ENCODE measurements at regions not wholly inside any gene's neighbourhood (a gene's known extent, or its start where the extent isn't known, plus 50 kb on each side); places are given as distances from the start of the nearest gene placed in this dataset.

DNA sequence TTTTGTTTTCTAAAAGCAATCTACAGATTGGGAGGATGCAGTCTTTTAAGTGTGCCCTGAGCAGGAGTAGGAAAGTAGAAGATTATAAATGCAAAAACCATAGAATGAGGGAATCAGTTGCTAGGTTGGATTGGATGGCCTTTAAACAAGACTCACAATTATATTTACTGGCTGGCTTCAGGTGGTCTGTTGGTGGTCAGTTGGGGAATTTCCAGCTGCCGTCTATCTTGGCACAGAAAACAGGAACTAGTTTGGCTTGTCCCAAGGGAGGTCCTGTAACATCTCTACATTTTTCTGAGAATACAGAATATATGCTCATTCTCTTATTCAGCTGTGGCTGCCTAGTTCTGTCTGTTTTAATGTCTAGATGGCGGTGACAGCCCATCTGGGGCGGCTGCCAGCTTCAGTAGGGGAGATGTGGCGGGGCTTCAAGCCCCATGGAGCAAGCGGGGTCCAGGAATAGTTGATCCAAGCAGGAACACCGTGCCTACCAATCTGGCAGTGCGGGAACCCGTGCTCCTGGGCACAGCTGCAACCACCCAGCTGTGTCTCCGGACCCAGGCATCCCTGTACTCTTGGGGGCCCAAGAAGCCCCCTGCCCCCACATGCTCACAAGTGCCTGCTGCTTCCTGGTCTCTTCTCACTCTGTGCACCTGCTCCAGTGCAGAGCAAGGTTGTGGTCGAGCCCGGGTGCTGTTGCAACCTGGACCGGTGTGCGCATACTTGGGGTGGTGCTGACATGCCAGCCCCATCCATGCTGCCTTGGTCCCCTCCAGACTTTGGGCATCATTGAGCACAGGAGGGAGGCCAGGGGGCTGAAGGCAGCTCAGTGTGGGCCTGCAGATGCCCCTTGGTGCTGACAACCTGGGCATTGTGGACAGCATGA lies 1182.6 kb downstream of the AMY1C start:
- Mint-ChIP-seq H3K9me3 (peaks cover 6% of the 10 kb centered on the region), H3K4me3 (no peak overlapping the region), H3K27ac (ENCODE audit: low read depth) (no peak overlapping the region), H3K36me3 (ENCODE audit: insufficient read depth) (no peaks in the 10 kb centered on the region), H3K4me1 (no peaks in the 10 kb centered on the region), H3K27me3 (no peaks in the 10 kb centered on the region)
- no peak for DNase-seq (ENCODE audit: low spot score in 2 of 2)
- ATAC-seq (replicated peaks; ENCODE audit: extremely low read depth, poor library complexity, severe bottlenecking): no peak

DNA sequence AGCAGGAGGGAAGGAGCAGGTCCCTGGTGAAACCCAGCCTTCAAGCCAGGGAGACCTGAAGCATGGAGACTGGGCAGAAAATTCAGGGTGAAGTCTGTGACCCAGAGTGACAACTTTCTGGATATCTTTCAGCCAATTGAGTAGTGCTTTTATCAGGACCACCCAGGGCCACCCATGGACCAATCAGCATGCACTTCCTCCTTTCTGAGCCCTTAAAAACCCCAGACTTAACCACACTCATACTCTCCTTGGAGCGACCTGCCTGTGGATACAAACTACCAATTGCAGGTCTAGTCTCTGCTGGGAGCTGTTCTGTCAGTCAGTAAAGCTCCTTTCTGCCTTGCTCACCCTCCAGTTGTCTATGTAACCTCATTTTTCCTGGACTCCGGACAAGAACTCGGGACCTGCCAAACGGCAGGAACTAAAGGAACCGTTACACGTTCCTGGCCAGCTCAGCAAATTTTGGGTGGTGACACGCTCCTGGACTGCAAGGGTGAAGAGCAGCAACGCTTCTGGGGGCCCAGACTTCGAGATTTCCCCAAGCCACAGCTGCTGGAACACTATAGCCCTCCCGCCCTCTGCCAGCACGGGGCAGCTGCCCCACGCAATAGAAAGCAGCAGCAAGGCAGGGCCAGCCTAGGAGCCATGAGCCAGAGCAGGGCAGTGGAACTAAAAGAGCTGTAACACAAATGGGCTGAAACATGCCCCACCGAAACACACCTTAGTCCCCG lies 1183.4 kb downstream of the AMY1C start:
- no peaks in the 10 kb centered on the region for H3K4me1 Mint-ChIP-seq
- ATAC-seq (replicated peaks; ENCODE audit: extremely low read depth, poor library complexity, severe bottlenecking) (no peak), DNase-seq (ENCODE audit: low spot score in 2 of 2) (no peak)
- H3K36me3 Mint-ChIP-seq (ENCODE audit: insufficient read depth): no peaks in the 10 kb centered on the region
- peaks cover 9% of the 10 kb centered on the region for H3K9me3 Mint-ChIP-seq
- no peak overlapping the region for H3K4me3 Mint-ChIP-seq
- no peak overlapping the region for H3K27ac Mint-ChIP-seq (ENCODE audit: low read depth)
- H3K27me3 Mint-ChIP-seq: no peaks in the 10 kb centered on the region

DNA sequence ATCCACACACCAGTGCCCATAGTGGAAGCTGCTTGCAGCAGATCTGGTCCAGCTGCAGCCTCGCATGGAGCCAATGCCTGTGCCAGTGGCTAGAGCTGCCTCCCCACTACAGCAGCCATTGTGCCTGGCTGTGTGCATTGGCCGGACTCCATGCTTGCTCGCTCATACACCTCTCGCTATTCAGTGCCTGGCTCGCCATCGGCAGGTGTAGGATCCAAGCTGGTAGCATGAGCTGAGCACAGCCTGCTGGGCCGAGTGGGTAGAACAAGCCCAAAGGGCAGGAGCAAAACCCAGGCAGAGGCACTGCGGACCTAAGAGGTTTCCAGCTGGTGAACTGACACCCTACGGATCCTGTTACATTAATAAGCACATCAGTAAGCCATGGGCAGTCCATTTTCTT lies 1184.1 kb downstream of the AMY1C start:
- no peaks in the 10 kb centered on the region for H3K4me1 Mint-ChIP-seq
- no peak overlapping the region for H3K4me3 Mint-ChIP-seq
- ATAC-seq (replicated peaks; ENCODE audit: extremely low read depth, poor library complexity, severe bottlenecking) (no peak), DNase-seq (ENCODE audit: low spot score in 2 of 2) (no peak)
- H3K9me3 Mint-ChIP-seq: peaks cover 12% of the 10 kb centered on the region
- no peak overlapping the region for H3K27ac Mint-ChIP-seq (ENCODE audit: low read depth)
- no peaks in the 10 kb centered on the region for H3K27me3 Mint-ChIP-seq
- no peaks in the 10 kb centered on the region for H3K36me3 Mint-ChIP-seq (ENCODE audit: insufficient read depth)

DNA sequence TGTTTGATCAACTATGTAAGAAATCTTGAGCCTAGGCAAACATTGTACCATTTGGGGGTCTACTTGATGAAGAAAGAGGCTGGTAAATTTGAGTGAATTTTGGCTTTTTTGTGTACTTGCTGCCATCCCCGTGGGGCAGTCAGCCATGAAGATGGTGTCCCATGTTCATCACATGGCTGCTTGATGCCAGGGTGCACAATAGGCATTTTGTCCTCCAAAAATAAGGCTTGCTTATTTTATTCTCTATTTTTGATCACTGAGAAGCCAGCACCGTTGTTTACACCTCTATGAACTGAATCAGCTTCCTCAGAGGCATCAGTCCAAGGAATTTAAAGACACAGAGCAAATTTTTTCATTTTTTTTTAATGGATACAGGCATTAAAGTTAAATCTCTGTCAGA lies 1195.7 kb downstream of the AMY1C start:
- ATAC-seq (replicated peaks; ENCODE audit: extremely low read depth, poor library complexity, severe bottlenecking) (no peak), DNase-seq (ENCODE audit: low spot score in 2 of 2) (no peak)
- Mint-ChIP-seq H3K27me3 (no peaks in the 10 kb centered on the region), H3K4me1 (no peaks in the 10 kb centered on the region), H3K27ac (ENCODE audit: low read depth) (no peak overlapping the region), H3K36me3 (ENCODE audit: insufficient read depth) (no peaks in the 10 kb centered on the region), H3K4me3 (no peak overlapping the region), H3K9me3 (no peaks in the 10 kb centered on the region)

DNA sequence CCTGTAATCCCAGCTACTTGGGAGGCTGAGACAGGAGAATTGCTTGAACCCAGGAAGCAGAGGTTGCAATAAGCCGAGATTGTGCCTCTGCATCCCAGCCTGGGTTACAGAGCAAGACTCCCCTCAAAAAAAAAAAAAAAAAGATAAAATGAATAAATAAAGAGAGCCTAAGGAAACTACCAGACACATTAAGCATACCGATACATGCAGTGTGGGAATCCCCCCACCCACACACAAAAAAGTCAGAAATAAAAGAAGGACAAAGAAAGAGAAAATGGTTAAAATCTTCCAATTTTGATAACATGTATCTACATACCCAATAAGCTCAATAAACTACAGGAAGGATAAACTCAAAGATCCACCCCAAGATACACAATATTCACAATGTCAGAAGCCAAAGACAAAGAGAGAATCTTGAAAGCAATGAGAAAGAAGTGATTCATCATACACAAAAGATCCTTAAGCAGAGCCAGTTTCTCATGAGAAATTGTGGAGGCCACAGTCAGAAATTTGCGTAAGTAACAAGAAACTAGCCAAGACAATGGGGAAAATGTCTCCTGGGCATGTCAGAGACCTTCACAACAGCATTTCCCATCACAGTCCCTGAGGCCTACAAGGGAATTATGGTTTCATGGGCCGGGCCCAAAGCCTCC lies 1197.0 kb downstream of the AMY1C start:
- no peak overlapping the region for H3K27ac Mint-ChIP-seq (ENCODE audit: low read depth)
- ATAC-seq (replicated peaks; ENCODE audit: extremely low read depth, poor library complexity, severe bottlenecking) (no peak), DNase-seq (ENCODE audit: low spot score in 2 of 2) (no peak)

DNA sequence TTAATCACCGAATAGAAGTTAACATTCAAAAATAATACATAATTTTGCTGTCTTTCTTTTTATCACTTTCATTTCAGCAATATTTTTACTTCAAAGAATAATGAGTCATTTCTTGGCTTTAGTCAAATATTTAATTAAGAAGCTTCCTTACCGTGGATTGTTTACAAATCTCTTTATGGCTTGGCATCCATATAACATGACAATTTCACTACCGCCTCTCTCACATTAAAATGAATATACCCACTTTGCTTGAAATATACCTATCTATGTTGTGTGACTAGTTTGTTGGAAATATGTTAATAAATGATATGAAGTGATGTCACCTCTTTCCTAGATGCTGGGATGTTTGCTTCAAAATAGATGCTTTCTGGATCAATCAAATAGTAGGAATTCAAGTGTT lies 1203.9 kb downstream of the AMY1C start:
- Mint-ChIP-seq H3K9me3 (peaks cover 8% of the 10 kb centered on the region), H3K36me3 (ENCODE audit: insufficient read depth) (no peaks in the 10 kb centered on the region), H3K27me3 (no peaks in the 10 kb centered on the region), H3K4me1 (no peaks in the 10 kb centered on the region), H3K27ac (ENCODE audit: low read depth) (no peak overlapping the region), H3K4me3 (no peak overlapping the region)
- ATAC-seq (replicated peaks; ENCODE audit: extremely low read depth, poor library complexity, severe bottlenecking): no peak
- DNase-seq (ENCODE audit: low spot score in 2 of 2): no peak

More for the DNA sequence above, 1197.0 kb downstream of the AMY1C start:
- Mint-ChIP-seq H3K4me3 (no peak overlapping the region), H3K27me3 (no peaks in the 10 kb centered on the region), H3K9me3 (peaks cover 6% of the 10 kb centered on the region), H3K36me3 (ENCODE audit: insufficient read depth) (no peaks in the 10 kb centered on the region), H3K4me1 (no peaks in the 10 kb centered on the region)

DNA sequence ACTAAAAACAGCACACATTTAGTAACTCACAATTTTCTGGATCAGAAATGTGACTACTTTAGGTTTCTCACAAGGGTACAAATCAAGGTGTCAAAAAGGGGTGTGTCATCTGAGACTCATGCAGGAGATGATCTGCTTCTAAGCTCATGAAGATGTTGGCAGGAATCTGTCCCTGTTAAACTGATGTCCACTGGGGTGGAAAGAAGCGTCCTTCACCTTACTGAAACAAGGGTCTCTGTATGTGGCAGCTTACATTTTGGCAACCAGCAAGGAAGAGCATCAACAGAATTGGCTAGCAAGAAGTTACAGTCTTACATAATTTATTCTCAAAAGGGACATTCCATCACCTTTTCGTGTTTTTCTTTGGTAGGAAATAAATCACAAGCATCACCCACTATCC lies 1223.8 kb downstream of the AMY1C start:
- H3K9me3 Mint-ChIP-seq: peaks cover 17% of the 10 kb centered on the region
- DNase-seq (ENCODE audit: low spot score in 2 of 2): no peak
- H3K4me1 Mint-ChIP-seq: no peaks in the 10 kb centered on the region
- no peak overlapping the region for H3K4me3 Mint-ChIP-seq
- ATAC-seq (replicated peaks; ENCODE audit: extremely low read depth, poor library complexity, severe bottlenecking): no peak
- no peaks in the 10 kb centered on the region for H3K36me3 Mint-ChIP-seq (ENCODE audit: insufficient read depth)
- no peak overlapping the region for H3K27ac Mint-ChIP-seq (ENCODE audit: low read depth)
- H3K27me3 Mint-ChIP-seq: no peaks in the 10 kb centered on the region

DNA sequence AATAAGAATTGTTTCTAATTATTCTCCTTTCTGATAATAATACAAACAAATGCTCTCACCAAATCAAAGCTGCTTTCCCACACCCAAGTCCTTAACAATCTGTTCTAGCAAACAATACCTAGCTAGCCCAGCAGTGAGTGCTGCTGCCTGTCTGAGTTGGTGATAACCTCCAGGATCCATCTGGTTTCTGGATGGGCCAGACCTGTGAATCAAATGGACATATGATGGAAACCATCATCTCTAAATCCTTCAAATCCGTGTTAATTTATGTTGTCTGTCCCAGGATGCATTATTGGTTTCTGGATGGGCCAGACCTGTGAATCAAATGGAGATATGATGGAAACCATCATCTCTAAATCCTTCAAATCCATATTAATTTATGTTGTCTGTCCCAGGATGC lies 1230.0 kb downstream of the AMY1C start:
- H3K4me3 Mint-ChIP-seq: no peak overlapping the region
- H3K9me3 Mint-ChIP-seq: peaks cover 13% of the 10 kb centered on the region
- no peaks in the 10 kb centered on the region for H3K27me3 Mint-ChIP-seq
- no peak overlapping the region for H3K27ac Mint-ChIP-seq (ENCODE audit: low read depth)
- DNase-seq (ENCODE audit: low spot score in 2 of 2) (no peak), ATAC-seq (replicated peaks; ENCODE audit: extremely low read depth, poor library complexity, severe bottlenecking) (no peak)
- no peaks in the 10 kb centered on the region for H3K36me3 Mint-ChIP-seq (ENCODE audit: insufficient read depth)
- no peaks in the 10 kb centered on the region for H3K4me1 Mint-ChIP-seq

DNA sequence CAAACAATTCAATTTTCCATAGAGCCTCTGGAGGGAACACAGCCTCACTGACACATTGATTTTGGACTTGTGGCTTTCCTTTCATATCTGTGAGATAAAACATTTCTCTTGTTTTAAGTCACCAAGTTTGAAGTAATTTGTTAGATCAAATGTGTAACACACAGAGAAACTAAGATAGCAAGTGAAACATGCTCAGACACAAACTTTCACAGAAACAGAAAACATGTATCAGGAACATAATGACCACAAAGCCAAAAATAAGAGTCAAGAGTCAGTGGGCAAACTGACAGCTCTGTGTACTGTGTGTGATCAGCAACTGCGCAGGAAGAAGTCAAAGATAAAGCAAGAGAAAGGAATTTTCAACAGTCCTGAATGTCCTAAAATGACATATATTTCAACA lies 1237.5 kb downstream of the AMY1C start:
- ATAC-seq (replicated peaks; ENCODE audit: extremely low read depth, poor library complexity, severe bottlenecking) (no peak), DNase-seq (ENCODE audit: low spot score in 2 of 2) (no peak)
- H3K36me3 Mint-ChIP-seq (ENCODE audit: insufficient read depth): no peaks in the 10 kb centered on the region
- no peak overlapping the region for H3K27ac Mint-ChIP-seq (ENCODE audit: low read depth)
- no peak overlapping the region for H3K4me3 Mint-ChIP-seq
- peaks cover 26% of the 10 kb centered on the region for H3K9me3 Mint-ChIP-seq
- no peaks in the 10 kb centered on the region for H3K4me1 Mint-ChIP-seq
- H3K27me3 Mint-ChIP-seq: no peaks in the 10 kb centered on the region

DNA sequence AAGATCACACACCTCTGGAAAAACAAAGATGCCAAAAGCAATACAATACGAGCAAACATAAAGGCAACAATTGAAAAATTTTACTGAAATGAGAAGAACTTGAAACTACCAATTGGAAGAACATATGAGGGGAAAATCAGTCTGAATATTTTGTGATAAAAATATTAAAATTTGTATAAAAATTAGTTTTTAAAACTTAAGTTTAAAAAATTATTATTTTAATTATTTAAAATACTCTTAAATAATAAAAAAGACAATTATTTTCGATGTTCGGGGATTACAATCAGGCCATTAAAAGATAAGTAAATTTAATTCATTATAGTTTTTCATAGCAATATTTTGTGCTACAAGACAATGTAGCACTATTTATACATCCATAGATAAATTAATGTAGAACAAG lies 1239.3 kb downstream of the AMY1C start:
- Mint-ChIP-seq H3K27ac (ENCODE audit: low read depth) (no peak overlapping the region), H3K27me3 (no peaks in the 10 kb centered on the region), H3K9me3 (peaks cover 19% of the 10 kb centered on the region), H3K4me1 (no peaks in the 10 kb centered on the region), H3K4me3 (no peak overlapping the region), H3K36me3 (ENCODE audit: insufficient read depth) (no peaks in the 10 kb centered on the region)
- ATAC-seq (replicated peaks; ENCODE audit: extremely low read depth, poor library complexity, severe bottlenecking): no peak
- DNase-seq (ENCODE audit: low spot score in 2 of 2): no peak

DNA sequence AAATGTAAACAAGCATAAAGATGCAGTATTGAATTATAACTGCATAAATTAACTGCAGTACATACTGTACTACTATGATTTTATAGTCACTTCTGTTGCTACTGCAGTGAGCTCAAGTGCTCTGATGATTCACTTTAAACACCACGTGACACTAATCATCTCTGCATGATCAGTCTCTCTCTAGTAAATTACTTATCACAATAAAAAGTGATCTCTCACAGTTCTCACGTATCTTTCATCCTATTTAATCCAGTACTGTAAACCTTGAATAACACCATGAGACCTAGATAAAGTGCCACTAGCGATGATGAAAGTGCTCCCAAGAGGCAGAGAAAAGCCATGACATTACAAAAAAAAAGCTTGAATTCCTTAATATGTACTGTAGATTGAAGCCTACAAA lies 1242.0 kb downstream of the AMY1C start:
- Mint-ChIP-seq H3K4me1 (no peaks in the 10 kb centered on the region), H3K27ac (ENCODE audit: low read depth) (no peak overlapping the region), H3K36me3 (ENCODE audit: insufficient read depth) (no peaks in the 10 kb centered on the region), H3K27me3 (no peaks in the 10 kb centered on the region), H3K9me3 (peaks cover 28% of the 10 kb centered on the region), H3K4me3 (no peak overlapping the region)
- no peak for ATAC-seq (replicated peaks; ENCODE audit: extremely low read depth, poor library complexity, severe bottlenecking)
- no peak for DNase-seq (ENCODE audit: low spot score in 2 of 2)

DNA sequence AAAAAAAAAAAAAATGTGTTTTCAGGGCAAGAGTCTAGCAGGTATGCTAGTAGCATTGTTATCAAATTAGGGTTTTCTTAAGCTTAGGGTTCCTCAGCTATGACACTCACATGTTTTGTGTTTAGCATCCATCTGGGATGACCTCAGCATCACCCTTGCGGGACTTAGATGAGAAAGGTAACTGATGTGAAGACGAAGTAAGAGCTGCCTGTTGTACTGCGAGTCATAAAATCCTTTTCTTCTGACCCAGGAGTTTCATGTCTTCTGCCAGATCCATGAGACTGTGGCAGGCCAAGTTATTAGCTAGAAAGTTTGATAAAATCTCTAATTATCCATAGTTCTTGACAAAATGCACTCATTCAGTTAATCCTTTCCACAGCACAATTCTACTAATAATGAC lies 1251.1 kb downstream of the AMY1C start:
- DNase-seq (ENCODE audit: low spot score in 2 of 2): no peak
- Mint-ChIP-seq H3K4me3 (no peak overlapping the region), H3K9me3 (peaks cover 6% of the 10 kb centered on the region), H3K36me3 (ENCODE audit: insufficient read depth) (no peaks in the 10 kb centered on the region), H3K4me1 (no peaks in the 10 kb centered on the region), H3K27ac (ENCODE audit: low read depth) (no peak overlapping the region), H3K27me3 (no peaks in the 10 kb centered on the region)
- no peak for ATAC-seq (replicated peaks; ENCODE audit: extremely low read depth, poor library complexity, severe bottlenecking)

DNA sequence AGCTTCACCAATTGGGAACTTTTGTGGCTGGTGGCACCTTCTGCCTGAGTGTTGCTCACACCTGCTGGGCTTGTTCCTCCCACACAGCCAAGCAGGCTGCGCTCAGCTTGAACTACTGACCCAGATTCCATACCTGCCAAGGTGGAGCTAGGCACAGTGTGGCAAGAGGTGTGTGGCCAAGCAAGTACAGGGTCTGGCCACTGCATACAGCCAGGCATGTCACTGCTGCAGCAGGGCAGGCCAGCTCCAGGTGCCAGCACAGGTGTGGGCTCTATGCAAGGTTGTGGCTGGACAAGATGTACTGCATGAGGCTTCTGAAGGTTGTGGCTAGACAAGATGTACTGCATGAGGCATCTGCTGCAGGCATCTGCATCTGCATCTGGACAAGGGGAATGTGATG lies 1254.8 kb downstream of the AMY1C start:
- ATAC-seq (replicated peaks; ENCODE audit: extremely low read depth, poor library complexity, severe bottlenecking): no peak
- Mint-ChIP-seq H3K36me3 (ENCODE audit: insufficient read depth) (no peaks in the 10 kb centered on the region), H3K27ac (ENCODE audit: low read depth) (no peak overlapping the region), H3K4me3 (no peak overlapping the region), H3K27me3 (no peaks in the 10 kb centered on the region), H3K4me1 (no peaks in the 10 kb centered on the region), H3K9me3 (peaks cover 6% of the 10 kb centered on the region)
- no peak for DNase-seq (ENCODE audit: low spot score in 2 of 2)

Data from central memory CD8-positive, alpha-beta T cell (primary cell).